Amniotic epithelial cell (primary cell): ENCODE measurements at regions not wholly inside any gene's neighbourhood (a gene's known extent, or its start where the extent isn't known, plus 50 kb on each side); places are given as distances from the start of the nearest gene placed in this dataset.
A peak's percentile ranks its signal among the peaks of the same experiment; 100 is the strongest.

ENCODE experiments used
- DNase-seq: peaks from one replicate; pipeline ENCODE4 v3.0.0-alpha.2; 2010; ENCODE audit warnings: low read depth

DNA sequence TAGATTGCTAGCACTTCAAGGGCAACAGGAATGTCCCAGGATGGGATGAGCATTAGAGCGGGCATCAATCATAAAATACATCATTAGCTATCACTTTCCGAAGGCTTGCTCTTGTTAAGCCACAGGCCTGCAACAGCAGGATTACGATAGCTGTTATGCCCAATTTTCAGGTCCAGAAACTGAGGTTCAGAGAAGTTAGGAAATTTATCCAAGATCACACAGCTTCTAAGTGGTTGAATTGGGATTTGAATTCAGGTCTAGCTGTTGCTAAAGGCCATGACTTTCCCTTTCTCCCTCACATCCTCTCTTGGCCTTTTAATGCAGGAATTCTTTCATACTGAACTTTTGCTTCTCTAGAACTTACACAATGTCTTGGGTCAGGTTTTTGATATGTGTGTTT is 119.4 kb upstream of the ERCC6L2 start:
- DNase-seq: no peak

DNA sequence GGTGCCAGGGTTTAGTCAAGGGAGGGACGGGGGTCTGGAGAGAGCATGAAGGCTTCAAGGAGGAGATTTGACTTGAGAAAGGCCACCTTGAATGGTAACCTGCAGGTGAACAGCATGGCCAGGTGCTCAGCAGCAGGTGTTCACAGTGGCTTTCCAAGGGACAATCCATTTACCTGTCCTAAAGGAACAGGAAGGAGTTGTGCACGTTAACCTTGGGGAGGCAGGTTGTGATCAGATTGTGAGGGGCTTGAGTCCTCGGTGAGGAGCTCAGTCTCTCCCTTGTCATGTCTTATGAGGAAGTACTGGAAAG is 120.1 kb upstream of the ERCC6L2 start:
- no peak for DNase-seq

DNA sequence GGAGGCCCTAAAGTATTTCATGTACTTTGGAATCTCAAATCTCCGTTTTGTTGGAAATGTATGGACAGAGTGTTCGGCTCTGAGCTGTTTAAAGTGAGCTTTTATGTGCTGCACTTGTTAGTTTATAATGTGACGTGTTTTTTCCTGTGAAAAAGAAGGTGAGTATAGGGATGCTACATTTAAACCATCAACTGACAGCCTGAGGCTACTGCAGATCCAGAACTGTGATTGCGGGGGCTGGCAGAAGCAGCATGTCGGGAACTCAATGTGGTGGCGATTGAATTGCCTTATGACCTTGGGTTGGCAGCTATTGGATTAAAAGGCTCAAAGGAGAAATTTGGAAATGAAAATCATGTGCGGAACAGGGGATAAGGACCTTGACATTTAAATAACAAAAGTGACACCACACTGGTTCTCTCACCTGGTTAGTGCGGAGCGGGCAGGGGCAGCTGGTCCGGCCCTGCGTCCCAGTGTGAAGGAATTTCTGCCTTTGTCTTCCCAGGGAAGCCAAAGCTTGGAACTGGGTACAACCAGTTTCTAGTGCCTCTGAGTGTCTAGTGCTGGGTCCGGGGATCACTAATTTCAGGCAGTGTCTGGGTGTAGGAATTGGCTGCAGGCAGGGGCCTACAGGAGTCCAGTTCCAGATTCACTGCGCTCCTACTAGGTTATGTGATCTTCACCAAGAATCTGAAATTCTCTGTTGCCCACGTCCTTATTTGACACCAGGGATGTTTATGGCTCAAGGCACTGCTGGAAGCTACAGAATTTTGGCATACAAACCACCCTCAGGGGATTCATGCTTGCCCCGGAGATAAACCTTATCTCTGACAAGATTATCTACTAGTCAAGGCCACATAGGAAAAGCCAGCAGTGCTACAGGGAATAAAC is 120.7 kb upstream of the ERCC6L2 start:
- DNase-seq: no peak

DNA sequence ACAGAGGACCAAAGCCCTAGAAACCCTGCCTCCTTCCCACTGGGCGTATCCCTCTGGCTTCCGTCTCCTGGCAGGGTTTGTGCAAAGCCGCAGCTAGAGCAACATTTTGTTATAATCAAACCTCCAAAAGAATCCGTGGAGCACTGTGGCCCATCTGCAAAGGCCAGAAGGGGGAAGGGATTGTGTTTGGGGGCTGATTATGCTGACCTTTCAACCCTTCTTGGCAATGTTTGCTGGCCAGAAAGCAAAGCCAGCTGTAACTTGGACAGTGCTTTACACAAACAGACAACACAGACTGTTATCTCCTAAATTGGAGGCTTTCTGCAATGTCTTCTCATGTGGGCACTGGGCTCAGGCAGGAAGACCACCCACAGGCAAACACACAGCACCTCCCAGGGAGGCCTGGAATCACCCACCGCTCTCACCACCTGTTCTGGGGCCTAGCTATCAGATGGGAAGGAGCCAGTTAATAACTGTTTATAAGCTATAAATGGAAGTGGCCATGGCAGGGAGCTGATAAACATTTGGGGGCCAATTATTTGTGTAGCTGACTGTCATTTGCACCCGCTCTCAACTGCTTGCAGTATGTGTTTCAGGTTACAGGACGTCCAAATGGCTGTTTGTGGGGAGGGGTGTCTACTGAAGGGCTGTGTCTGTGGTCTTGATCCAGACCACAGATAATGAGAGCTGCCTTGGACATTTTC is 121.6 kb upstream of the ERCC6L2 start:
- no peak for DNase-seq

DNA sequence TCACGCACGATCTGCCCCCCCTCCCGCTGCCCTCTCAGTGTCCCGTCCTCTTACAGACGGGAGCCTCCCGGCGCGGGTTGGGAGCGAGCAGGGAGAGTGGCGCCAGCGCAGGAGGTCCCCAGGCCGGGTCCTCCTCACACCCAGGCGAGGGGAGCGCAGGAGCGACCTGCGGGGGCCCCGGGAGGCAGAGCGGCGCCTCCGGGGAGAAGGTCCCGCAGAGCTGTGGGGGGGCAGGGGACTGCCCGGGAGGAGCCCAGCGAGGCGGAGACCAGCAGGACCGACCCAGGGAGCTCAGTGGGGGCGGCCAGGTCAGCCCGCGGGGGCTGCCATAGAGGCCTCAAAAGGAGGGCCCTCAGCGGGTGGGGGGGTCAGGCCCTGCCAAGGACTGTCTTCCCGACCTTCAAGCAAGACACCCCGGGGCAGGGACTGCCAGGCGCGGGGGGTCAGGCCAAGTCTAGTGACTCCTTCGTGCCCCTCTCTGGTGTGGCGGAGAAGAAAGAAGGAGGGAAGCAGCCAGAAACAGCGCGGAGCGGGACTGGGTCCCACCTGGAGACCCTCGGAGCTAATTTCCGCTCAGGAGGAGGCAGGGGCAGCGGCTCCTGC is 123.3 kb upstream of the ERCC6L2 start:
- DNase-seq: no peak

DNA sequence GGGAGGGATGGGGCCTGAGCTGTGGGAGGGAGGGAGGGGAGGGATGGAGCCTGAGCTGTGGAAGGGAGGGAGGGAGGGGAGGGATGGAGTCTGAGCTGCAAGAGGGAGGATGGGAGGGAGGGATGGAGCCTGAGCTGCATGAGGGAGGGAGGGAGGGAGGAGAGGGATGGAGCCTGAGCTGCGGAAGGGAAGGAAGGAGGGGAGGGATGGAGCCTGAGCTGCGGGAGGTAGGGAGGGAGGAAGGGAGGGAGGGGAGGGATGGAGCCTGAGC is 124.0 kb upstream of the ERCC6L2 start:
- DNase-seq: no peak

DNA sequence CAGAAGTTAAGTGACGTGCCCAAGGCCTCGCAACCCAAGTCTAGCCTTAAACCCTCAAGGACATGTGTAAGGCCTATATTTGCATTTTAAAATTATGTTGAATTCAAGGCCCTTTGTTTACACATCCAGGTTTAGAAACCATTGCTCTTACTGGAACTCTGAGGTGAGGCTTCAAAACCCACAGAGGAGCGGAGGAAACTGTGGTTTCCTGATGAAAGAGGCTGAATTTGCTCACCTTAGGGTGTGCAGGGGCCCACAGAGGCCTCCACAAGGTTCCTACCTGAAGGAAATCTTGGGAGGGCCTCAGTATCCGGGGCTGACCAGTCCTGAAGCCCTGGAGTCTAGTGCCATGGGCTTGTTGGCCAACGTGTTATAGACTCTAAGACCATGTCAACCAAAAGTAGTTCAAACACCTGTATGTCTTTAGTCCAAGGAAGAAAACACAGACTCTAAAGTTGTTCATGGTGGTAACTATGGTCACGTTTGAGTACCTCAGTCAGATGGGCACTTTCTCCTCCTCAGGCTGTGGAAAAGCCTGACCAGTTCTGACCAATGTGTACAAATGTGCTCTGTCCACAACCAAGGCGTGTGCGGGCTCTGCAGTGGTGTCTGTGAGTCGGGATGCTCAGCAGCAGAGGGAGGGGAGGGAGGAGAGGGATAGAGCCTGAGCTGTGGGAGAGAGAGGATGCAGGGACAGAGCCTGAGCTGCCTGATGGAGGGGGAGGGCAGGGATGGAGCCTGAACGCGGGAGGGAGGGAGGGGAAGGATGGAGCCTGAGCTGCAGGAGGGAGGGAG is 124.6 kb upstream of the ERCC6L2 start:
- no peak for DNase-seq

DNA sequence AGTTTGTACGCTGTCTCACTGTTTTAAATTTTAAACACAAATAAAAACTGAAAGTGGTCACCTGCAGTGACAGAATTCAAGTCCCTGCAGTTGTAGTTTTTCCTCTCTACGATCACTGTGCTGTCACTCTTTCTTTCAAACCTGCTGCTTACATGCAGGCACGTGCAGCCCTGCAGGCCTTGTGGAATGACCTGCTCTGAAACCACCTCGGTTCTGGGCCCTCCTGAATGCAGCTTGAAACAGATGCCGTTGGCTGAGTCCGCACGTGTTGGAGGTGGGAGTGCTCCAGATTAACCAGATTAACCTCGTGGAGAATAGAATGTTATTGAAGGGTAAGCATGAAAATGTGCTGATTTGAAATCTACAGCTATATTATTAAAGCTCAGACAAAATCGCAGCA is 126.0 kb upstream of the ERCC6L2 start:
- DNase-seq: no peak

DNA sequence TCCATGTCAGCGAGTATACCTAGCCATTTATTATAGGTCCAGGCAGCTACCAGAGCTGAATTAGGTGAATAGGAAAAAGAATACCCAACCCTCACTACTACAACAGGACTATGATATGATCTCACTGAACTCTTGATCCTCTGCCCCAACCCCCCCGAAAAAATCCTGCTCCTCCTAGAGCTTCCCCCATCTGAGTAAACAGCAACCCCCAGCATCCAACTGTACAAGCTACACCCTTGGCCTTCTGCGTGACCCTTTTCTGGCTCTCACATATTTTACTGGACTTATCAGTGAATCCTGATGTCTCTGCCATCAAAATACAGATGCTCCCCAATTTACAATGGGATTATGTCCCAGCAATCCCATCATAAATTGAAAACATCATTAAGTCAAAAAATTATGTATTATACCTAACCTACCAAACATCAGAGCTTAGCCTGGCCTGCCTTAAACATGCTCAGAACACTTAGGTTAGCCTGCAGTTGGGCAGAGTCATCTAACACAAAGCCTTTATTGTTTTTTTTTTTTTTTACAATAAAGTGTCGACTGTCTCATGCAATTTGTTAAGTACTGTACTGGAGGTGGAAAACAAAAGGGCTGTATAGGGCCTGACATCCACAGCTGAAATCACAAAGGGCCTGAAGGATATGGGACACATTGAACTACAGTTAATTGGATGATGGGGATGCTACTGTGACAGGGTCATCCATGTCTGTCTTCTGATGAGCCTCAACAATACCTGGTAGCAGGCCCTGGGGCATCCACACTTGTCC is 128.9 kb upstream of the ERCC6L2 start:
- no peak for DNase-seq

DNA sequence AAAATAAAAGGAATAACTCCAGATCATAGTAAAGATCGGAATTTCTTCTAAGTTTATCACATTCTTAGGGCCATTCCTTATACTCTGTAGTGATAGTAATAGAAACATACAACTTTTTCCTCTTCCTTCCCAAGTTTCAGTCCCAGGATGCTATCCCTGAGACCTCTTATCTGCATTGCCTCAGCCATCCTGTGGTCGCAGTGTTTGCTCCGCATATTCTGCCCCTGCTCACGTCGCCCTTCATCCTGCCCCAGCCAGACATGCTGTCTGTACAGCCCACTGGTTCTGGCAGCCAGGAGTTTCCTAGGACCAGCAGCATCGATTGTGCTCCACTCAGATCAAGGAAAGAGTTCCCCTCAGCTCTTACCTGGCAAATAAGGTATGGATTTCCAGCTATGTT is 132.7 kb upstream of the ERCC6L2 start:
- DNase-seq: no peak

DNA sequence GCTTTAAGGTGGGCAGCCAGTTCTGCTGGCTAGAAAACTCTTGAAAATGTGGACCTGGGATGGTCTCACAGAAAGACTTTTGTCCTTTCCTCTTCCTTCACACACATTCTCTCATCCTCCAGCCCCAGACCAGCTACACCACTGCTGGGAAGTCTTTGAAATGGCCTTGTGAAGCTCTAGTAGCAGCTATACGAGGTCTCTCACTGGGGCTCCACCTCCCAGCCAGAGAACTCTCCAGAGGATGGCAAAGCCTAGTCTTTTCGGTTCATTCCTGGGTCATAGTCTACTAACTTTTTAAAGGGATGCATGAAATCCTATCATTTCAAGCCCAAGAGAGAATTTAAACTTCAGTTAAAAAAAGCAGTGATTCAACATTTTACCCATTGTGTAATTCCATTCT is 133.9 kb upstream of the ERCC6L2 start:
- DNase-seq: no peak

DNA sequence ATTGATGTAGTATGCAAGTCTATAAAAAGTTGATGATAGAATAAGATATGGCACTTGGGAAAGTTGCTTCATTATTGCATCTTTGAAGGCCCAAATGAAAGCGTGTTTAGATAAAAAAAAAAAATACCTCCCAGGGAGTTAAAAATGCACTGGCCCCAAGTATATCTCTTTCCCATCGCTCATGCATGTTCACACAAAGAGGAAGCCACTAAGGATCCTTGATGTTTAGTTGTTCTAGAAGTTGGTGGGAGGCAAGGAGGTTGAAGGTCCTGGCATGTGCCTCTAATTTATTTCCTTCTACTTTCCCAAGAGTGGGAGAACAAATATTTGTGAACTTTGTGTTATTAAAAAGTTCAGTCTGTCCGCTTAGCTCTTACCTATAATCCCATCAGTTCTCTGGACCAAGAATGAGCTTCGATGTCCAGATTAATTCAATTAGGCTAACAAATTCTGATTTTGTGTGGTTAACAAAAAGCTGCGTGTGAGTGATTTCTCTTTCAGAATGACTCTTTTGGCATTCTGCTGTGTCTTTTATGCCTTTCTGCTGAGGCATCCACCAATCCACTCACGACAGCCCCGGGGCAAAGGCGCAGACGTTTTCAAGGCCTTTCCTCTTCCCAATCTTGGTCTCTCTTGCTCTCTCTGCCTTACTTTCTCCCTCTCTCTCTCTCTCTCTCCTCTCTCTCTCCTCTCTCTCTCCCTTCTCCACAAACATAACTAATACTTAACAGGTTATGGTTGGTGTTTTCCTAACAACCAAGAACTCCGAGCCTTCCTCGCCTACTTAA is 135.1 kb upstream of the ERCC6L2 start:
- no peak for DNase-seq

DNA sequence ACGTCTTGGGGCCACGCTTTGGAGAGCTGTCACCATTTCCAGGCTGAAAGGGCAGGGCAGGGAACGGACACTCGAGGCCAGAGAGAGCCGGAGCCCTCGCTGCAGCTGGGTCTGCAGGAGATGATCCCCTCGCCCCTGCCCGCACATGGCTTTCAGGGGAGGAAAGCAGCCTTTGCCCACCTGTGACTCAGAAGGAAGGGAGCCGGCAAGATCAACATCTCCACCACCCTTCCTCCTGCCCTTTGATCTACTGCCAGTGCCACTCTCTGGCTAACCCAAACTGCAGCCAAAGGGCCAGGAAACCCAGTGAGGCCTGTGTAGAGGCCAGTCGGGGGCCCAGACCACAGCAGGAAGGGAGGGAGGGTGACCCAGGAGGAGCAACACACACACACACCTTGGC is 137.1 kb upstream of the ERCC6L2 start:
- no peak for DNase-seq

DNA sequence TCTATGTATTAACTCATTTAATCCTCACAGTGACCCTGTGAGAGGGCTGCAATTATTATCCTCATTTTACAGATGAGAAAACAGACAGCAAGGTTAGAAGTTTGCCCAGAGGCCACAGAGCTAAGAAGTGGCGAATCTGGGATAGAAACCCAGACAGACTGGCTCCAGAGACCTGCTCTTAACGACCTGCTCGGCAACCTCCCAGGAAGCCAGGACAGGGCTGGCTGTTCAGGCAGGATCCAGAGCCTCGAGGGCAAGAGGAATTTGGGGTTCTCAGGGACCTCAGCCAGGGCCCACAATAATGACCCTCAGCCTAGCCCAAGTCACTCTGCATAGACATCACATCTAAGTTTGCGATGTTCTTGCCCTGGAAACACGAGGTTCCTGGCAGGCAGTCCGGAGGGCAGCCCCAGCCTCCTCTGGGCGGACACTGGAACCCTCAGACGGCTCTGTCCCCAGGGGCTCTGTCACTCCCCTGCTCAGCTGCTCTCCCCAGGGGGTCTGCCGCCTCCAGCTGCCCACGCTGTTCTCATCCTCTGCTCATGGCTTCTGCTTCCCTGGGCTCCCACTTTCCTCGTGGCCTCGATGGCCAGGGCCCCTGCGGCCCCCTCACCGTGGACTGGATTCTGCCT is 138.5 kb upstream of the ERCC6L2 start:
- DNase-seq: no peak

DNA sequence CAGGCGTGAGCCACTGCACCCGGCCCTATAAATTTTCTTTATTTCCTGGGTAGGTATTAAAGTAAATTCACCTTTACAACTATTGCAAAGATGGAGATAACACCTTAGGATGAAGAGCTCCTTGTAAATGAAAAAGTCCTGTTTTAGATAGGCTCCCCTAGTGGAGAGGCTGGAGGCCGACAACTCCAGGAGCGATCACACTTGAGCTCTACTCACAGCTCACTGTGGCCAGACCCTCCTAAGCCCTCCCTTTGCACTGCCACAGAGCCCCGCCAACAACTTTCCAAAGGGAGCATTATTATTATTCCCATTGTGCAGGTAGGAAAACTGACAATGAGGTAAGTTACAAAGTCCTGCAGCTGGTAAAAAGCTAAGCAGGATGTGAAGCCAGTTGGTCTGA is 139.1 kb upstream of the ERCC6L2 start:
- peak; percentile 16 for DNase-seq

DNA sequence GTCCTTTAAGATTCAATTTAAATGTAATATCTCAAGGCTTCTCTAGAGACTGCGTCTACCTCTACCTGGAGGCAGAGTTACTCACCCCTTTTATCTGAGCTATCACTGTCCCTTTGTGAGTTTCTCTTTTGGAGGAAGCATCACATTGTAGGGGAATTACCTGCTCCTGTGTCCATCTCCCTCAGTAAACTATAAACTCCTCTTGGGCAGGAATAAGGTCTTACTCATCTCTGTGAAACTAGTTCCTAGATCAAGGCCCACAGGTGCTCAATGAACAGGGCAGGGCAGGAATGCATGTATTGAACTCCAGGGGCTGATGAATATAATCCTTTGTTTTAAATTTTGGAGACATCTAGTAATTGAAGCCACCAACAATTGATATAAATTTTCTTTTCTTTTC is 139.8 kb upstream of the ERCC6L2 start:
- no peak for DNase-seq

DNA sequence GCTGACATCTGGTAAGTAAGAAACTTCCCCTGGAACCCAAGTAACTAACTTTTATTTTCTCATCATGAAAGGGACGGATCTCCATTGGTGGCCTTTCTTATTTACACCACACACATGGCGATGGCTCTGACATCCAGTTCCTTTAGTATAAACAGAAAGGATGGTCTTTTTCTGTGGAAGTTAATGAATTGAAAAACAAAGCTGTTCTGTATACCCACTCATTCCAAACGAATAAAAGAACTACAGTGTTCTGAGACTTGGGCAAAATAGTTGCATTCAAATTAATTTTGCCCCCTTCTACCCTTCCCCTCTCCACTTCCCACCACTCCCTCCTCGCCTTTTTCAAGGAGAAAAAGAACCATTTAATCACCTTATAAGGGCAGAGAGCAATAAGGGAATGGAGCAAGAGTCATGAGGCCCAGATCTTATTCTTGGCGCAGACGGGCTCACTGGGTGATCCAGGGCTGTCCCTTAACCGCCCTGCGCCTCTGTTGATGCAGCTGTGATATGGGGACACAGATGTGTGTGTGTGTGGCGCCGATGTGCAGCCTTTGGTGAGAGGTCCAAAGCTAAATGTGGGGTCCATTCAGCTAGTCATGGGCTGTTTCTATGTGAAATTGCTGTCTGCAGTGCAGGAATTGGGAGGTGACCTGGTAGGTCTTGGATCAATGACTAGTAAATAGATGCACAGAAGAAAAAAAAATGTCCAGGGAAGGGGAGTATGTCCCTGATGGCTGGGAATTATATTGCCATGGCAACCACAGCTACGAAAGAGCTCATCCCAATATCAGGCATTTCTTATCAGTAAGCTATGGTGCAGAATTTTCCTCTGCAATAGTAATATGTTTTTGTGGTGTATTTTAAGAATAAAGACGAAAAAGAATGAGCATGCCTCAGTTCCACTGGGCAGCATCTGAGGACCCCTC is 141.5 kb upstream of the ERCC6L2 start:
- DNase-seq: no peak

DNA sequence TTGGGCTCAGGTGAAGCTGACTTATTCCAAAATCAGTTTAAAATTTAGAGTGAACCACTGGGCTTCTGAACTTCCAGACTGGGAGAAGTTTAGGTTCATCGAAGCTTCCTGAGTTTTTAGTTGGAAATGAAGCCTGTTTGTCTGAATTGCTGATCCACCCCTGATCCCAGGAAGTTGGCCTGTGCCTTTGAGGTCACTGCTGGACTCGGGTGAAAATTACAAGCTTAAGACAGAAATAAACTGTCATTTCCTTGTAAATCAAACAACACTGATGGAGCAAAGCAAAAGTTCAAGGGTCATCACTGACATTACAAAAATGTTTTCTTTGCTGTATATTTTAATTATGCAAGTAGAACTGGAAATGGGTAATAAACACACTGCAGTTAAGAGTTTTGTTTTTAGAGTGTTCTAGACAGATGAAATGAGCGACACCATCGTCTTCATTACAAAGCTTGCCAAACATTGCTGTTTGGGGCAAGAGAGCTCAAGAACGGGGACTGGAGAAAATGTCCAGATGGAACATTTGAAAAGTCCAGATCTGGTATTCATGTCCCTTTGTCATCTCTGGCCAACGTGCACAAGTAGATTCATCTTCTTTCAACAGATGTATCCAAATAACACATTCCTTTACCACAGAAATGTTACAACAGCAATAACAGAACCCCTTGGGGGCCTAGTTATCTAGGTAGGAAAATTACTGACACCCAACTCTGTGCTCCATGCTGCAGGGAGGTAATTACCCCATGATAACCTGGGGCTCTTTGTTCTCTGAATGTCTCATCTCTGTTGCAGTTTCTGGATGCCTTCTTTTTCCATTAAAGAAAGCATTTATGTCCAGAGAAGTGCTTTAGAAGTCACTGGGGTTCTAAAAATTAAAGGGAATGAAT is 142.4 kb upstream of the ERCC6L2 start:
- no peak for DNase-seq

DNA sequence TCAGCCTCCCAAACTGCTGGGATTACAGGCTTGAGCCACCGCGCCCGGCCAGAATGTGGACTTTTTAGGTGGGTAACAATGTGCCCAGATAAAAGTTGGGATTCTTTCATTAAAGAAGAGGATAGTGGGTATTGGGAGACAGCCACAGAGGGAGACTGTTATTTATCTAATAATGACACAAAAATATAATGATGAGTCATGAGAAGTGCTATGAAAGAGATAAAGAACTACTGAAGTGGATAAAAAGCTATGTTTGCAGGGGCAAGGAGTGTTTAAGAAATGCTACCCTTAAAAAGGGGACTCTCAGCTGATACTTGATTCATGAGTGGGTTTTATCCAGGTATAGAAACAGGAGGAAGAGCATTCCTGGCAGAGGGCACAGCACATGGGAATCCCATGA is 143.6 kb upstream of the ERCC6L2 start:
- no peak for DNase-seq
